ENCODE measurements at regions not wholly inside any gene's neighbourhood (a gene's known extent, or its start where the extent isn't known, plus 50 kb on each side); places are given as distances from the start of the nearest gene placed in this dataset.

DNA sequence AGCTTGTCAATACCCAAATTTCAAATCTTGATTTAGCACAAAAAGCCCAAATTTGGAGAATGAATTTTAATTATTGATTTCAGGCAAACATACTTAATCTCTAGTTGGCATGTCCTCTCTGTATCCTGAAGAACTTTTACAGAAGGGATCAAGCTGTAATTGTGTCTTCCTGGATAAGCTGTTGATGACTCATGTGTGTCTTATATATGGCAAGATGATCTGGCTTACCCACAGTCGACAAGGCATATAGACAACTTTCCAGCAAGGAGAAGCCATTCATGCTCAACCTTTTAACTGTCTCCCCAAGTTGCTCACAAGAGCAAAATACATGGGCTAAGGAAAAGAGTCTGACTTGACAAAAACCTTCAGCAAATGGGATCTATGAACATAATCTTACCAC is 112.5 kb upstream of the SLCO6A1 start:
- Histone ChIP-seq H3K36me3 (ENCODE audit: control insufficient read depth, insufficient read depth, low read length) (no peaks in the 10 kb centered on the region), H3K27ac (ENCODE audit: low read length) (no peak overlapping the region), H3K9me3 (ENCODE audit: control insufficient read depth, low read depth, low read length) (no peaks in the 10 kb centered on the region), H3K27me3 (ENCODE audit: control insufficient read depth, insufficient read depth, low read length) (no peaks in the 10 kb centered on the region), H3K4me3 (ENCODE audit: low read length) (no peak overlapping the region), H3K4me1 (ENCODE audit: control insufficient read depth, insufficient read depth, low read length) (no peaks in the 10 kb centered on the region)
- WGBS (ENCODE audit: insufficient coverage, low lambda C conversion rate) = no CpG with 5 or more reads among the region's 1 CpG
- no peak for DNase-seq

- H3K4me1 ChIP-seq (ENCODE audit: control insufficient read depth, insufficient read depth, low read length) = no peaks in the 10 kb centered on the region
- H3K27me3 ChIP-seq (ENCODE audit: control insufficient read depth, insufficient read depth, low read length) = no peaks in the 10 kb centered on the region
- no peaks in the 10 kb centered on the region for H3K9me3 ChIP-seq (ENCODE audit: control insufficient read depth, low read depth, low read length)
- H3K27ac ChIP-seq (ENCODE audit: low read length) = no peak overlapping the region
- H3K36me3 ChIP-seq (ENCODE audit: control insufficient read depth, insufficient read depth, low read length) = no peaks in the 10 kb centered on the region
- H3K4me3 ChIP-seq (ENCODE audit: low read length) = no peak overlapping the region
- WGBS (ENCODE audit: insufficient coverage, low lambda C conversion rate) = no CpG with 5 or more reads among the region's 2 CpGs
- no peak for DNase-seq
Measured at GRCh38 chr5:102613661-102614060, 114.9 kb upstream of the SLCO6A1 start.

- Histone ChIP-seq H3K4me1 (ENCODE audit: control insufficient read depth, insufficient read depth, low read length) (no peaks in the 10 kb centered on the region), H3K27ac (ENCODE audit: low read length) (no peak overlapping the region), H3K36me3 (ENCODE audit: control insufficient read depth, insufficient read depth, low read length) (no peaks in the 10 kb centered on the region), H3K4me3 (ENCODE audit: low read length) (no peak overlapping the region), H3K9me3 (ENCODE audit: control insufficient read depth, low read depth, low read length) (no peaks in the 10 kb centered on the region), H3K27me3 (ENCODE audit: control insufficient read depth, insufficient read depth, low read length) (no peaks in the 10 kb centered on the region)
- 67% methylated on average over 1 of the region's 5 CpGs for WGBS (ENCODE audit: insufficient coverage, low lambda C conversion rate)
- DNase-seq = no peak
Measured at GRCh38 chr5:102617191-102618187, 118.7 kb upstream of the SLCO6A1 start.

- Histone ChIP-seq H3K27me3 (ENCODE audit: control insufficient read depth, insufficient read depth, low read length) (no peaks in the 10 kb centered on the region), H3K9me3 (ENCODE audit: control insufficient read depth, low read depth, low read length) (no peaks in the 10 kb centered on the region), H3K4me1 (ENCODE audit: control insufficient read depth, insufficient read depth, low read length) (no peaks in the 10 kb centered on the region), H3K4me3 (ENCODE audit: low read length) (no peak overlapping the region), H3K27ac (ENCODE audit: low read length) (no peak overlapping the region), H3K36me3 (ENCODE audit: control insufficient read depth, insufficient read depth, low read length) (no peaks in the 10 kb centered on the region)
- WGBS (ENCODE audit: insufficient coverage, low lambda C conversion rate) = no CpG with 5 or more reads among the region's 3 CpGs
- DNase-seq = no peak
Measured at GRCh38 chr5:102622262-102622661, 123.5 kb upstream of the SLCO6A1 start.

GRCh38 chr5:102623329-102624065 is 124.7 kb upstream of the SLCO6A1 start:
- Histone ChIP-seq H3K4me1 (ENCODE audit: control insufficient read depth, insufficient read depth, low read length) (no peaks in the 10 kb centered on the region), H3K9me3 (ENCODE audit: control insufficient read depth, low read depth, low read length) (no peaks in the 10 kb centered on the region)
- no CpG with 5 or more reads among the region's 4 CpGs for WGBS (ENCODE audit: insufficient coverage, low lambda C conversion rate)

GRCh38 chr5:102624405-102624804 is 125.6 kb upstream of the SLCO6A1 start:
- Histone ChIP-seq H3K27me3 (ENCODE audit: control insufficient read depth, insufficient read depth, low read length) (no peaks in the 10 kb centered on the region), H3K4me1 (ENCODE audit: control insufficient read depth, insufficient read depth, low read length) (no peaks in the 10 kb centered on the region), H3K36me3 (ENCODE audit: control insufficient read depth, insufficient read depth, low read length) (no peaks in the 10 kb centered on the region), H3K4me3 (ENCODE audit: low read length) (no peak overlapping the region), H3K9me3 (ENCODE audit: control insufficient read depth, low read depth, low read length) (no peaks in the 10 kb centered on the region), H3K27ac (ENCODE audit: low read length) (no peak overlapping the region)
- 80% methylated on average over 1 of the region's 6 CpGs for WGBS (ENCODE audit: insufficient coverage, low lambda C conversion rate)
- DNase-seq = no peak

More at GRCh38 chr5:102623329-102624065, 124.7 kb upstream of the SLCO6A1 start:
- DNase-seq = no peak
- no peaks in the 10 kb centered on the region for H3K36me3 ChIP-seq (ENCODE audit: control insufficient read depth, insufficient read depth, low read length)
- no peaks in the 10 kb centered on the region for H3K27me3 ChIP-seq (ENCODE audit: control insufficient read depth, insufficient read depth, low read length)
- H3K4me3 ChIP-seq (ENCODE audit: low read length) = no peak overlapping the region
- H3K27ac ChIP-seq (ENCODE audit: low read length) = no peak overlapping the region

- H3K9me3 ChIP-seq (ENCODE audit: control insufficient read depth, low read depth, low read length) = no peaks in the 10 kb centered on the region
- DNase-seq = no peak
- H3K36me3 ChIP-seq (ENCODE audit: control insufficient read depth, insufficient read depth, low read length) = no peaks in the 10 kb centered on the region
- H3K4me3 ChIP-seq (ENCODE audit: low read length) = no peak overlapping the region
- H3K27me3 ChIP-seq (ENCODE audit: control insufficient read depth, insufficient read depth, low read length) = no peaks in the 10 kb centered on the region
- H3K27ac ChIP-seq (ENCODE audit: low read length) = no peak overlapping the region
- no peaks in the 10 kb centered on the region for H3K4me1 ChIP-seq (ENCODE audit: control insufficient read depth, insufficient read depth, low read length)
Measured at GRCh38 chr5:102625468-102625867, 126.7 kb upstream of the SLCO6A1 start.

- 90% methylated on average over 3 of the region's 3 CpGs for WGBS (ENCODE audit: insufficient coverage, low lambda C conversion rate)
- no peaks in the 10 kb centered on the region for H3K27me3 ChIP-seq (ENCODE audit: control insufficient read depth, insufficient read depth, low read length)
- no peaks in the 10 kb centered on the region for H3K36me3 ChIP-seq (ENCODE audit: control insufficient read depth, insufficient read depth, low read length)
- no peak for DNase-seq
- no peak overlapping the region for H3K27ac ChIP-seq (ENCODE audit: low read length)
- no peak overlapping the region for H3K4me3 ChIP-seq (ENCODE audit: low read length)
- H3K4me1 ChIP-seq (ENCODE audit: control insufficient read depth, insufficient read depth, low read length) = no peaks in the 10 kb centered on the region
- no peaks in the 10 kb centered on the region for H3K9me3 ChIP-seq (ENCODE audit: control insufficient read depth, low read depth, low read length)
Measured at GRCh38 chr5:102625928-102626327, 127.1 kb upstream of the SLCO6A1 start.

- no peak for DNase-seq
Measured at GRCh38 chr5:102627315-102627714, 127.8 kb upstream of the PAM start.

DNA sequence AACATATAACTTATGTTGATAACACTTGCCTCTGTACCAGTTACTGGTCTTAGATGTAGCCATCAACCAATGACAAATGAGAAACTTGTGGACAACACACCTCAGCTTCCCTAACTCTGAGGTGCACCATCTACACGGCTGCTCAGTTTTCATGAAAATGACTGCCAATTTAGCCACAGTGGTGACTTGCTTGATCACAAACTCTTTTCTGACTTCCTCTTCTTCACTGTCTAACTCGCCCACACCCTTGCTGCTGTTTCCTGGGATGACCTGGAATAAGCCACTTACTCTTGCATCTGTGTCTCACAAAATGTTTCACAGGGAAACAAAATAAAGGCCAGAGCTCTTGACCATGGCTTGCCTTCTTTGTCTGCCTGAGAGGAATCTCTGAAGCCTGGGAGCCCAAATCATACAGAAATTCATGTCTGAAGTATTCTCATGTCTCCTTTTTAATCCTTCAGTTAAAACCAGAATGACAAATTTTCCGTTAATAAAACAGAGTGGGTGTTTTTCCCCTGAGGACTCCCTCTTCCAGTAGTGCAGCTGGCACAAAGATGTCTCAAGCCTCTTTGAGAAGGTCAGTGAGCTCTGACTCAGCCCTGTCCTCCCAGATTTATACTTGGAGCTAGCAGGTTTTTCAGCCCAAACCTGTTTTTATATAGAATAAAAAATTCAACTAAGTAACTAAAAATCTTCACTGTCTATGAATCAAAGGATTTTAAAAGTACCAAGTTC is 126.5 kb upstream of the PAM start:
- Histone ChIP-seq H3K4me3 (ENCODE audit: low read length) (no peak overlapping the region), H3K9me3 (ENCODE audit: control insufficient read depth, low read depth, low read length) (no peaks in the 10 kb centered on the region), H3K27ac (ENCODE audit: low read length) (no peak overlapping the region), H3K36me3 (ENCODE audit: control insufficient read depth, insufficient read depth, low read length) (no peaks in the 10 kb centered on the region), H3K27me3 (ENCODE audit: control insufficient read depth, insufficient read depth, low read length) (no peaks in the 10 kb centered on the region), H3K4me1 (ENCODE audit: control insufficient read depth, insufficient read depth, low read length) (no peaks in the 10 kb centered on the region)
- WGBS (ENCODE audit: insufficient coverage, low lambda C conversion rate) = no CpG with 5 or more reads among the region's 3 CpGs
- no peak for DNase-seq

More at GRCh38 chr5:102627315-102627714, 127.8 kb upstream of the PAM start:
- no peaks in the 10 kb centered on the region for H3K9me3 ChIP-seq (ENCODE audit: control insufficient read depth, low read depth, low read length)
- H3K4me1 ChIP-seq (ENCODE audit: control insufficient read depth, insufficient read depth, low read length) = no peaks in the 10 kb centered on the region
- H3K4me3 ChIP-seq (ENCODE audit: low read length) = no peak overlapping the region
- H3K36me3 ChIP-seq (ENCODE audit: control insufficient read depth, insufficient read depth, low read length) = no peaks in the 10 kb centered on the region
- no peak overlapping the region for H3K27ac ChIP-seq (ENCODE audit: low read length)
- no peaks in the 10 kb centered on the region for H3K27me3 ChIP-seq (ENCODE audit: control insufficient read depth, insufficient read depth, low read length)
